PC-9 (cell line): ENCODE measurements at regions not wholly inside any gene's neighbourhood (a gene's known extent, or its start where the extent isn't known, plus 50 kb on each side); places are given as distances from the start of the nearest gene placed in this dataset.

Source experiments
- BruUV-seq: library from RNA; stranded (reverse); fragments of 400-500 nt; replicated peaks from 2 replicates; lab custom pipeline; 2021; lab: Mats Ljungman, UMichigan
- CTCF ChIA-PET: fragments of 300-600 bp; sonication (Branson Sonifier 250); formaldehyde crosslinking; loops from one replicate; lab custom pipeline; 2022; ENCODE audit warnings: antibody characterized with exemption; lab: Charles Lee
- POLR2A ChIA-PET: fragments of 300-600 bp; sonication (Branson Sonifier 250); formaldehyde crosslinking; loops from one replicate; lab custom pipeline; 2022; ENCODE audit warnings: antibody characterized with exemption; ENCODE audit not compliant: unreplicated experiment; lab: Charles Lee
- DNase-seq, 2 experiments: peaks; one replicate each; pipeline versions ENCODE4 v3.0.0 to v3.0.0-alpha.2; 2015 to 2022; ENCODE audit warnings: mixed read lengths in 1 of 2
- H2AFZ ChIP-seq: fragments of 200-600 bp; sonication (generic); 2 replicates; pipeline ENCODE4 v1.8.1; 2017; ENCODE audit warnings: antibody characterized with exemption
- H3F3A ChIP-seq: fragments of 200-600 bp; sonication (generic); 2 replicates; pipeline ENCODE4 v1.8.1; 2017; ENCODE audit warnings: antibody characterized with exemption, mild to moderate bottlenecking, low read depth; ENCODE audit not compliant: insufficient read depth
- H3K27ac ChIP-seq: fragments of 200-600 bp; sonication (generic); 2 replicates; pipeline ENCODE4 v1.6.1; 2016; ENCODE audit warnings: mixed run types
- H3K27me3 ChIP-seq: fragments of 200-600 bp; sonication (generic); 2 replicates; pipeline ENCODE4 v1.6.1; 2016; ENCODE audit warnings: low read depth, mixed run types; ENCODE audit not compliant: insufficient read depth
- H3K36me3 ChIP-seq: fragments of 200-600 bp; sonication (generic); 2 replicates; pipeline ENCODE4 v1.6.1; 2016; ENCODE audit warnings: low read depth, mixed run types
- H3K4me1 ChIP-seq: fragments of 200-600 bp; sonication (generic); replicated peaks from 2 replicates; pipeline ENCODE4 v1.6.1; 2016; ENCODE audit warnings: mixed run types; ENCODE audit not compliant: insufficient read depth
- H3K4me2 ChIP-seq: fragments of 200-600 bp; sonication (generic); 2 replicates; pipeline ENCODE4 v1.6.1; 2017; ENCODE audit warnings: mixed run types
- H3K4me3 ChIP-seq: fragments of 200-600 bp; sonication (generic); 2 replicates; pipeline ENCODE4 v1.6.1; 2016; ENCODE audit warnings: mixed run types
- H3K79me2 ChIP-seq: fragments of 200-600 bp; sonication (generic); 2 replicates; pipeline ENCODE4 v1.6.1; 2017; ENCODE audit warnings: low read depth, mixed run types
- H3K9me2 ChIP-seq: fragments of 200-600 bp; sonication (generic); 2 replicates; pipeline ENCODE4 v1.8.1; 2017; ENCODE audit warnings: mild to moderate bottlenecking; ENCODE audit not compliant: insufficient read depth
- H3K9me3 ChIP-seq: fragments of 200-600 bp; sonication (generic); 2 replicates; pipeline ENCODE4 v1.8.1; 2016; ENCODE audit warnings: low read depth; ENCODE audit not compliant: insufficient read depth
- H4K20me1 ChIP-seq: fragments of 200-600 bp; sonication (generic); 2 replicates; pipeline ENCODE4 v1.8.1; 2017; ENCODE audit not compliant: insufficient read depth
- CTCF ChIP-seq: fragments of 200-600 bp; sonication (generic); conservative IDR thresholded peaks from 2 replicates; pipeline ENCODE4 v1.6.1; 2017; ENCODE audit warnings: mixed run types, antibody characterized with exemption, mild to moderate bottlenecking, moderate library complexity
- EZH2 ChIP-seq: fragments of 200-600 bp; sonication (generic); IDR thresholded peaks from 2 replicates; pipeline ENCODE4 v1.8.0; 2017; ENCODE audit warnings: antibody characterized with exemption, low read depth
- intact Hi-C: fragments of 100-400 bp; cut with micrococcal nuclease; formaldehyde crosslinking; loops from one replicate; pipeline ENCODE4 v1.10.0; 2022; ENCODE audit not compliant: unreplicated experiment

GRCh38 chr13:24041651-24042225, 118.8 kb upstream of the SPATA13 start:
- Histone ChIP-seq H4K20me1 (no peaks in the 10 kb centered on the region), H3K9me3 (peaks cover 6% of the 10 kb centered on the region; the same call in 1 of the 2 replicates), H3K4me1 (peaks cover 14% of the 10 kb centered on the region), H3K27ac (no peak overlapping the region), H3F3A (peaks cover 12% of the 10 kb centered on the region), H3K79me2 (no peaks in the 10 kb centered on the region), H2AFZ (no peak overlapping the region), H3K36me3 (no peaks in the 10 kb centered on the region), H3K27me3 (no peaks in the 10 kb centered on the region), H3K4me3 (no peak overlapping the region), H3K9me2 (no peaks in the 10 kb centered on the region), H3K4me2 (no peak overlapping the region)
- intact Hi-C loops: no loop called here
- no TSS peak for BruUV-seq
- ChIA-PET POLR2A (no interaction called here), CTCF (no interaction called here)
- no peak for TF ChIP-seq EZH2
- DNase-seq: no peak

GRCh38 chr13:24042710-24043440, 117.6 kb upstream of the SPATA13 start:
- Histone ChIP-seq H4K20me1 (no peaks in the 10 kb centered on the region), H3K4me2 (no peak overlapping the region), H3K27ac (no peak overlapping the region), H3K9me2 (no peaks in the 10 kb centered on the region), H3K4me1 (peaks cover 14% of the 10 kb centered on the region), H3K27me3 (no peaks in the 10 kb centered on the region), H2AFZ (no peak overlapping the region), H3F3A (peaks cover 12% of the 10 kb centered on the region), H3K4me3 (no peak overlapping the region), H3K9me3 (peaks cover 13% of the 10 kb centered on the region; the same call in 1 of the 2 replicates), H3K79me2 (no peaks in the 10 kb centered on the region), H3K36me3 (no peaks in the 10 kb centered on the region)
- TF ChIP-seq CTCF: no peak
- no peak for TF ChIP-seq EZH2
- ChIA-PET POLR2A (no interaction called here), CTCF (no interaction called here)
- no peak for DNase-seq
- no TSS peak for BruUV-seq
- intact Hi-C loops: no loop called here

- Histone ChIP-seq H3K9me2 (no peaks in the 10 kb centered on the region), H3K4me3 (no peak overlapping the region), H3K27ac (no peak overlapping the region), H3K79me2 (no peaks in the 10 kb centered on the region), H3K4me2 (no peak overlapping the region), H4K20me1 (no peaks in the 10 kb centered on the region), H3K36me3 (no peaks in the 10 kb centered on the region), H3F3A (peaks cover 4% of the 10 kb centered on the region), H3K4me1 (peaks cover 6% of the 10 kb centered on the region), H3K27me3 (no peaks in the 10 kb centered on the region), H2AFZ (no peak overlapping the region), H3K9me3 (peaks cover 13% of the 10 kb centered on the region; the same call in 1 of the 2 replicates)
- DNase-seq: no peak
- CTCF ChIA-PET: no interaction called here
- BruUV-seq: no TSS peak
- intact Hi-C loops: no loop called here
- POLR2A ChIA-PET: no interaction called here
- TF ChIP-seq CTCF (no peak), EZH2 (no peak)
These were observed 116.8 kb upstream of the SPATA13 start for GRCh38 chr13:24043590-24044350.
